GM21723 (cell line): ENCODE measurements at regions not wholly inside any gene's neighbourhood (a gene's known extent, or its start where the extent isn't known, plus 50 kb on each side); places are given as distances from the start of the nearest gene placed in this dataset.

ENCODE experiments used
- ATAC-seq: cut with Tn5 transposase; IDR thresholded peaks from one replicate; pipeline ENCODE4 v1.9.1; 2021; ENCODE audit warnings: mild to moderate bottlenecking, moderate library complexity; ENCODE audit not compliant: unreplicated experiment

DNA sequence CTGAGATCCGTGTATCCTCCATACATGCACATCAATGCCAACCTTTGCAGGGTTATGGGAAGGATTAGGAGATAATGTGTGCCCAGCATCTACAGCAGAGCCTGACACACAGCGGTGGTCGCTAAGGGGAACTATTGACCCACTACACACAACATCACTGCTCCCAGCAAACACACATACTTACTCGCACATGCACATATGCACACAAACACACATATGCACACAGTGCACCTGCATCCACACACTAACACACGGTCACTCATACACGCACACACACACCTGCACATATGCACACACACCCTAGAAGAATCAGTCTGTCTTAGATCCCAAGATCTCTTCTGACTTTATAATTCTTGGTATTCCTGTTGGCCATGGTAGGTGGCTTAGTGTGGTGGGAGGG lies 118.3 kb downstream of the GYPC start:
- no peak for ATAC-seq

DNA sequence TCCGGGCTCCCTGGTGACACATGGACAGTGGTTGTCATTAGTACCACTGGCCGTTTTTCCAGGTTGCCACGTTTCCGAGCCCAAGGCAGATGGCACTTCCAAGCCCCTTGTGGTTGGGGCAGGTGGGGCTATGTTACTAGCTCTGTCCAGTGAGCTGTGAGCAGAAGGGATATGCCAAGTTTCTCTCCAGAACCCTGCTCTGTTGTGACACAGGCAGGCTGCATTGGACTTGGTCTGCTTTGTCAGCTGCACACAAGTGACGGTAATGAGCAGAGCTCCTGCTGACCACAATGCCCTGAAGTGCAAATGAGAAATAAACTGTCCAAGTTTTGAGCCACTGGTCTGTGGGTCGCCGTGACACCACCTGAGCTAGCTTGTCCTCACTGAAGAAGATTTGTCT lies 118.8 kb downstream of the GYPC start:
- ATAC-seq: no peak

GRCh38 chr2:126775300-126775985 lies 119.5 kb downstream of the GYPC start:
- no peak for ATAC-seq

DNA sequence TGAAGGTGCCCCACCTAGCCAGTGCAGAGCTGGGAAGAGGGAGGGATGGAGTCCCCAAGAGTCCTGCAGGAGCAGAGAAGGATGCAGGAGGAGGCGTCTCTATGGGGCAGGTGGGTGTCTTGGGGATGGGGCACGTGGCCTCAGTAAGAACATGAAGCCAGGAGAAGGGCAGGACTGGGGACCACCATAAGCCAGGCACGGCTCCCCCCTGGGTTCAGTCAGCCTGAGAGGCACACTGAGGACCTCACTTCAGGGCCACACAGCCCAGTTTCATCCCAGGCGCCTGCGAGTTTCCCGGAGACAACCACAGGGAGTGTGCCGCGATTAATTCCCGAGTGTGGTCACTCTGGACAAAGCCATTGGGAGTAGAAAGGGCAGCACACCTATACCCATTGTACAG lies 120.3 kb downstream of the GYPC start:
- ATAC-seq: peak; percentile 3

DNA sequence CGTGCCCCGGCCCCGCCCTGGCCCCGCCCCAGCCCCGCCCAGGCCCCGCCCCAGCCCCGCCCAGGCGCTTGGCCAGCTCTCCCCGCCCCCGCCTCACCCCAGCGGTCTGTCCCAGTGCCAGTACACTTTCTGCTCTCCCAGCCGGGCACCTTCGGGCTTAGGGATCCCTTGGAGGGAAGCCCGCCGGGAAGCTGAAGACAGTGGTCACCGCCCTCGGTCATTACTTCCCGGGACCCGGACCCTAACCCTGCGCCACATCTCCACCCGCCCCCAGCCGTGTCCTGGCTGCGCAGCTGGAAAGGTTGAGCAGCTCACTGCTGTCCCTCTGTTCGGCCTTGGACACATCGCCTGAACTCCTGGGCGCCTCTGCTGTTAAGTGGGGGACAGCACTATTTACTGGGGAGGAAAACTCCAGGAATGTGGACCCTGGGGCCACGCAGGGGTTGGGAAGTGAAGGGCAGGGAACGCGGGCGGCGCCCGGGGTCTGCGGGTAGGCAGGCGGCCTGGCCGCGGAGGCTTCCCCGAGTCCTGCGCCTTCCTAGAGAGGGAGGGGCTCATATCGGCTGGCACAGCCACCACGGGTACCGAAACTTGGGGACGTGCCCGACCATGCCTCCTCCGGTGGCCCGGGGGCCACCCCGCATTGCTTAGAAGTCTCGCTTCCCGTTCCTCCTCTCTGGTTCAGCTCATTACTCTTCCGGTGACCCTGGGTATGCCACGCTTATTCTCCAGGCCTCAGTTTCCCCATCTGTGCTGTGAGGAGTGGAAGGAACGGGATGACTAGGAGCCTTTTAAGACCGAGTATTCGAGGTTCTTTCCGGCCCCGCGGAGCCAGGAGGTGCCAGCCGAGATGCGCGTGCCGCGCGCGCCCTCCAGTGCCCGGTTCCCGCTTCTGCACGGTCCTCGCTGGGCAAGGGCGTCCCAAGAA lies 121.0 kb downstream of the GYPC start:
- ATAC-seq: peak; percentile 89

DNA sequence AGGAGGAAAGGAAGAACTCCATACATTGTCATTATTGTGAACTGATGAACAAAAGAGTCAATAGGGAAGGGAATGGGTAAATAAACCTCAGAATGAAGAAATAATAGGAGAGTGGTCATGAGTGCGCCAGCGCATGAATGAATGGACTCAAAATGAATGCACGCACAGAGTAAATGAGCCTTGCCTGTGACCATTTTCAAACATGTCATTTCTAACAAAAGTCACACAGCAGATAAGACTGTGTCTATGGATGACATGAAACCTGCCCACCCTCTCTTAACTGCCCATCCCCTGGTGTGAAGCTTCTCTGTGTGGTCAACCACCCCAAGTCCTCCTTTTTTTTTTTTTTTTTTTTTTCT lies 121.1 kb upstream of the TEX51 start:
- peak; percentile 20 for ATAC-seq

DNA sequence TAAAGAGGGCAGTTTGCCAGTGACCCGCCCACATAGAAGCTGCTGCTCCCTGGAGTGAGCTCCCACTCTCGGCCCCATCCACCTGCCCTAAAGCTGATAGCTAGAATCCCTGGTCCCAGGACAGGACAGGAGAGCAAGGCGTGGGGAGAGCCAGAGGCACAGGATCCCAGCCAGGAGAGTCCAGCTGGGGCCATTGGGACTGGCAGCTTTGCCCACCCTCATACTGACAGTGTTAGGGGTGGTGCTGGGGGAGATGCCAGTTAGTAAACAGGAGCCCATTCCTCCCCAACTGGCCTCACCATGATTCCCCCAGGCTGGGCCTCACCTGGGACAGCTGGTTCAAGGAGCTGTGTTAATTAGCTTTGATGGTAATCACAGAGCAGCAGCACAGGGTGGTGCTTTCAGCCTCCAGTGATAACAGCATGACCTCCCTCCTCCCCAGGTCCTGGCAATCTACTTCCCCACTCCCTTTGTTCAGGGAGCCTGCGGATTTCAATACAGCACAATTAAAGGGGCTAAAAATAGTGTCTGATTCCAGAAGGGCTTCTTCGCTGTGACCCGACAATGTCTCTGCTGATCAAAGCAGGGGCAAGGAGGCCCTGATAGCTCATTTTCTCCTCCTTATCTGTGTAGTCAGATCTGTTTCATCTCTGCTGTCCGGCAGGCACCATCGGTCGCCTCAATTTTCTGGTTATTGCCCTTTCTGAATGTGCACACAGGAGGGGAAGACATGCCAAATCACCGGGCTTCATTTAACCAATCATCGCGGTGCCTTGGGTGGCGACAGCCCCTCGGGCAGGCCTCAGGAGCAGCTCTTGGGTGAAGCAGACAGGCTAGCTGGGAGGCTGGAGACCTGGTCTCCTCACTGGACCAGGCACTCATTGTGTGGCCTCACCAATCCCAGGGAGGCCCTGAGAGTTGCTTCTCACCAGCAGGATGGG lies 119.9 kb upstream of the TEX51 start:
- no peak for ATAC-seq

- no peak for ATAC-seq
These were observed 117.5 kb upstream of the TEX51 start for GRCh38 chr2:126781206-126781605.

GRCh38 chr2:126781806-126782205 lies 116.9 kb upstream of the TEX51 start:
- ATAC-seq: no peak

GRCh38 chr2:126782648-126783047 lies 116.0 kb upstream of the TEX51 start:
- ATAC-seq: no peak

DNA sequence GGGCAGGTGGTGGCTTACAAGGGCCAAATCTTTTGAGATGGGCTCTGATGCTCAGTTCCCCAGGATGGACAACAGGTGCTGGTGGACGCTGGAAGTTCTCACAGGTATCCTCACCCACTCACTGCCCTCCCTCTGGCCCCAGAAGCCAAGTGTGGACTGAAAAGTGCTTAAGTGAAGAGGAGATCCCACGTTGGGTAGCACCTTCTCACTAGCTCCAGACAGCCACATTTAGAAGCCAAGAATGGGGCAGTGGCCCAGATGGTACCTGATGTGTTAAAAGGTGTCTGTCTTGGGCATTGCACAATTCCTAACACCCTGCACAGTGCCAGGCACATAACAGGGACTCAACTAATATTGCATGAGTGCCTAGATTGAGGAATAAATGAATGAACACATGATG lies 115.3 kb upstream of the TEX51 start:
- no peak for ATAC-seq

GRCh38 chr2:126784045-126784444 lies 114.6 kb upstream of the TEX51 start:
- no peak for ATAC-seq

GRCh38 chr2:126784621-126785020 lies 114.1 kb upstream of the TEX51 start:
- ATAC-seq: no peak

- no peak for ATAC-seq
These were observed 113.5 kb upstream of the TEX51 start for GRCh38 chr2:126785236-126785635.

- no peak for ATAC-seq
These were observed 112.8 kb upstream of the TEX51 start for GRCh38 chr2:126785862-126786261.

DNA sequence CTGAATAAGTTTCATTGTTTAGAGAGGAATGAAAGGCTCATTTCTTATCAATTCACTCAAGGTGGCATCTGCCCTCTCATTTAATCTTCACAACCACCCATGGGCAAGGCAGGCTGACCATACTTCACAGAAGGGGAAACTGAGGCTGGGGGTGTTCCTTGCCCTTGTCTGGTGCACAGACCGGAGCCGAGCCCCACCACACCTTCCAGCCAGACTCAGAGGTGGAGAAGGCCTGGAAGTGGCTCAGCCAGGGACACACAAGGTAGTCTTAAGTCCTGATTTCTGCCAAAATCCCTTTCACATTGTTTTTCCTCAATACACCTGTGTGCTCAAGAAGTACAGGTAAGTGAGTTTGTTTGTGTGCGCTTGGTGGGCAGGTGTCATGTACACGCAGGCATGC lies 111.9 kb upstream of the TEX51 start:
- no peak for ATAC-seq

DNA sequence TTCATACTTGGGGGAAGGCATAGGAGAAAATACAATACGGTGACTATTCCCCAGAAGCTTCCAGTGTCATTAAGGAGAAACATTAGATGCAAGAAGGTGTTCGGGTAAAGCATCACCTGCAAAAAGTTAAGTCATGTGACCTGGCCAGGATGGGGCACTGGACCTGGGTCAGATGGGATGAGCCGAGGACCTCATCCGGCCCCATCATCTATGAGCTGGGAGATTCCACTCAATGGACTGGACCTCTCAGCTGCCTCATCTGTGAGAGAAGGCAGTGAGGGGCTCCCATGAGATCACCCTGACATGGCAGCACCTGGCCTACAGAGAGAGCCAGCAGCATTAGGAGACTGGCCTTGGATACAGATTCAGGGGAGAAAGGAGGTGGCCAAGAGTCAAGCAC lies 111.4 kb upstream of the TEX51 start:
- no peak for ATAC-seq

DNA sequence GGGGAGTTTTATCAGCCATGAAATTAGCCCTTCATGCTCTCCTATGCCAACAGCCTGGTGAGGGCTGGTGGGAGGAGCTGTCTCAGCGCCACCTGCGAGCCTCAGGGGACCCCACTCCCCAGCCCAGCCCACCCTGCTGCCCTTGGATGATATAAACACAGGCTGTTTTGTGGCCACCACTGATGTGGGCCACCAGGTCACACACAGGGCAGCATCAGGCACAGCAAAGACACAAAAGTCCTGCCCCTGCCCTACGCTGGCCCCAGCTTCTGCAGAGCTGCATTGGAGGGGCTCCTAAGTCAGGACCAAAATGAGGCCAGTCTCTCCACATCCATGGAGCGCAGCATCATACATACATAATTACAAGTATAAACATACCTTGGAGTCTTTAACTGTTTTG lies 110.6 kb upstream of the TEX51 start:
- ATAC-seq: no peak

- no peak for ATAC-seq
These were observed 110.0 kb upstream of the TEX51 start for GRCh38 chr2:126788652-126789051.

DNA sequence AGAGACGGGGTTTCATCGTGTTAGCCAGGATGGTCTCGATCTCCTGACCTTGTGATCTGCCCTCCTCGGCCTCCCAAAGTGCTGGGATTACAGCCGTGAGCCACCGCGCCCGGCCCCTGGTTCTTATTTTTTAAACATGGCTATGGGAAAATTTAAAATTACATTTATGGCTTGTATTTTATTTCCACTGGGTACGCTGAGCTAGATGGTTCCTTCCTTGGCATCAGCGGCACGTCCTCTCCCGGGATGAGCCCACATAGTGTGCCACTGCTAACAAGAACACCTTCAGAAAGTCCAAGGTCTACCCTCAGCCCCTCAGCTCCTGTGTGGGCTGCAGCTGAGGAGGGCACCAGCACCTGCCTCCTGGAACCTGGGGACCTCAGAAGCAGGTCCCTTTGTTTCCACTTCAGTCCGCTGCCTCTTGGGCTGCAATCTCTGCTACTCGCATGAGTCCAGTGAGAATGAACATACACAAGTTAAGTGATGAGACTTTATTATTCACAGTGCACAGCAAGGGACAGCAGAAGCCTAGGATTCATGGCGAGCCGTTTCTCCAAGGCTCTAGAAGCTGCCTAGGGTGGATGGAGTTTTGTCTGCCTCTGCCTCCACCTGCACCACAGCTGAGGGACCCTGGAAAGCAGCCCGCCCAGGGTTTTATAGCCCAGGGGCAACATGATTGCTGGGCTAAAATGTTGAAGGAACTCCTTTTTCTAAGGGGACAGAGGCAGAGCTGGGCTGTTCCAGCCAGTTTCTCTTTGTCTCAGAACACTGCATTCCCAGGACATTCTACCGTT lies 107.5 kb upstream of the TEX51 start:
- no peak for ATAC-seq
